A549 (cell line): ENCODE measurements at regions not wholly inside any gene's neighbourhood (a gene's known extent, or its start where the extent isn't known, plus 50 kb on each side); places are given as distances from the start of the nearest gene placed in this dataset.

Experiments used
- ATAC-seq, 2 experiments: fragments of 200-7000 bp in 1 of 2; fragments of >200 bp in 1 of 2; cut with Nextera tagmentation in 1 of 2; cut with Tn5 transposase in 1 of 2; 3 replicates each; pipeline versions ENCODE4 v1.8.0 to v1.9.1; 2018 to 2020; ENCODE audit warnings: mild to moderate bottlenecking in 1 of 2, moderate library complexity in 1 of 2
- CTCF ChIA-PET: fragments of 300-600 bp; sonication (Branson Sonifier 250); formaldehyde crosslinking; extraction: SDS; loops from one replicate; lab custom pipeline; 2021; ENCODE audit warnings: antibody characterized with exemption, inconsistent platforms; lab: Yijun Ruan, JAX
- POLR2A ChIA-PET: fragments of 350-600 bp; formaldehyde crosslinking; extraction: SDS; loops from one replicate; lab custom pipeline; 2021; ENCODE audit warnings: antibody characterized with exemption, inconsistent platforms; lab: Yijun Ruan, JAX
- DNase-seq, 2 experiments: peaks; one replicate each; pipeline versions ENCODE4 v3.0.0 to v3.0.0-alpha.2; 2011 to 2016; ENCODE audit warnings: low read depth in 1 of 2, low spot score in 1 of 2
- FAIRE-seq: peaks from 2 replicates; lab custom pipeline; 2011; peaks lifted over from hg19 to GRCh38; lab: Jason Lieb, UNC
- H3K27ac ChIP-seq, 2 experiments: fragments of >200 bp; sonication (Bioruptor Twin); formaldehyde crosslinking; 3 replicates each; pipeline ENCODE4 v1.5.1; 2016 to 2017
- H3K4me1 ChIP-seq: fragments of >200 bp; sonication (Bioruptor Twin); formaldehyde crosslinking; 3 replicates; pipeline ENCODE4 v1.6.1; 2016
- H3K4me2 ChIP-seq: fragments of >200 bp; sonication (Bioruptor Twin); formaldehyde crosslinking; 3 replicates; pipeline ENCODE4 v1.6.1; 2016
- H3K4me3 ChIP-seq: fragments of >200 bp; sonication (Bioruptor Twin); formaldehyde crosslinking; 3 replicates; pipeline ENCODE4 v1.5.1; 2016
- H3K9me3 ChIP-seq: fragments of >200 bp; sonication (Bioruptor Twin); formaldehyde crosslinking; 3 replicates; pipeline ENCODE4 v1.6.1; 2016
- EP300 ChIP-seq, 2 experiments: fragments of >200 bp; sonication (Bioruptor Twin); formaldehyde crosslinking; IDR thresholded peaks; 2 replicates in 1 of 2; 3 replicates in 1 of 2; pipeline ENCODE4 v1.6.1; 2016 to 2017
- ESRRA ChIP-seq: fragments of 150-350 bp; IDR thresholded peaks from 2 replicates; pipeline ENCODE4 v1.6.1; 2014; ENCODE audit warnings: mild to moderate bottlenecking, low read length, borderline replicate concordance
- FOSL2 ChIP-seq, 2 experiments: fragments of 450-650 bp in 1 of 2; fragments of >200 bp in 1 of 2; sonication (Bioruptor Twin) in 1 of 2; formaldehyde crosslinking; IDR thresholded peaks; 2 replicates each; pipeline versions ENCODE4 v1.5.0 to v1.6.1; 2016 to 2020; ENCODE audit warnings: mild to moderate bottlenecking in 1 of 2, moderate library complexity in 1 of 2
- HEYL ChIP-seq: fragments of 250-450 bp; sonication (Bioruptor Pico); IDR thresholded peaks from 2 replicates; pipeline ENCODE4 v1.8.0; 2021; ENCODE audit warnings: mild to moderate bottlenecking, moderate library complexity
- HOXB13 ChIP-seq: fragments of 250-450 bp; sonication (Bioruptor Pico); IDR thresholded peaks from 2 replicates; pipeline ENCODE4 v1.5.0; 2020; ENCODE audit warnings: low read depth, mild to moderate bottlenecking, moderate library complexity
- JUNB ChIP-seq: fragments of >200 bp; sonication (Bioruptor Twin); formaldehyde crosslinking; IDR thresholded peaks from 2 replicates; pipeline ENCODE4 v1.6.1; 2016
- KDM5A ChIP-seq: fragments of 200-600 bp; sonication (generic); IDR thresholded peaks from 2 replicates; pipeline ENCODE4 v1.6.1; 2016; ENCODE audit warnings: antibody characterized with exemption, mild to moderate bottlenecking
- MAFK ChIP-seq: fragments of 450-650 bp; IDR thresholded peaks from 2 replicates; pipeline ENCODE4 v1.6.1; 2014; ENCODE audit not compliant: partially characterized antibody
- NFE2L2 ChIP-seq: fragments of 150-350 bp; conservative IDR thresholded peaks from 2 replicates; pipeline ENCODE4 v1.6.1; 2014; ENCODE audit warnings: low read length
- NPAS2 ChIP-seq: fragments of 250-450 bp; sonication (Bioruptor Pico); IDR thresholded peaks from 2 replicates; pipeline ENCODE4 v1.8.0; 2022; ENCODE audit warnings: mild to moderate bottlenecking, moderate library complexity, borderline replicate concordance
- POLR2AphosphoS2 ChIP-seq: conservative IDR thresholded peaks from 2 replicates; pipeline ENCODE4 v1.6.1; 2012; ENCODE audit warnings: low read length, improper control_type of control experiment, inconsistent platforms
- RARB ChIP-seq: fragments of 250-450 bp; sonication (Bioruptor Pico); IDR thresholded peaks from 2 replicates; pipeline ENCODE4 v1.8.0; 2021; ENCODE audit warnings: mild to moderate bottlenecking, moderate library complexity
- RCOR1 ChIP-seq: fragments of 150-350 bp; IDR thresholded peaks from 2 replicates; pipeline ENCODE4 v1.6.1; 2014; ENCODE audit warnings: antibody characterized with exemption, low read length, low read depth
- SMC3 ChIP-seq: fragments of >200 bp; sonication (Bioruptor Twin); formaldehyde crosslinking; IDR thresholded peaks from 3 replicates; pipeline ENCODE4 v1.6.1; 2018; ENCODE audit warnings: inconsistent platforms
- TFCP2L1 ChIP-seq: fragments of 250-450 bp; sonication (Bioruptor Pico); IDR thresholded peaks from 2 replicates; pipeline ENCODE4 v1.5.0; 2021; ENCODE audit warnings: mild to moderate bottlenecking
- TP53 ChIP-seq: fragments of 250-450 bp; sonication (Bioruptor Pico); IDR thresholded peaks from 2 replicates; pipeline ENCODE4 v1.5.0; 2021; ENCODE audit warnings: mild to moderate bottlenecking, moderate library complexity
- ZC3H11A ChIP-seq: fragments of 450-650 bp; IDR thresholded peaks from 2 replicates; pipeline ENCODE4 v1.6.1; 2014; ENCODE audit warnings: antibody characterized with exemption, mild to moderate bottlenecking
- ZNF302 ChIP-seq: fragments of 250-450 bp; sonication (Bioruptor Pico); IDR thresholded peaks from 2 replicates; pipeline ENCODE4 v1.9.0; 2021; ENCODE audit warnings: inconsistent platforms, mild to moderate bottlenecking, moderate library complexity
- ZSCAN20 ChIP-seq: fragments of 250-450 bp; sonication (Bioruptor Pico); IDR thresholded peaks from 2 replicates; pipeline ENCODE4 v1.8.0; 2022; ENCODE audit warnings: mild to moderate bottlenecking, moderate library complexity
- WGBS: methylation state at CpG from one replicate; pipeline ENCODE4 v1.1.6; 2017; ENCODE audit errors: missing lambda C conversion rate; 5-methylcytosine and 5-hydroxymethylcytosine counted together
- TF ChIP-seq, protein P1 (sequence below): fragments of 250-450 bp; sonication (Bioruptor Pico); IDR thresholded peaks from 2 replicates; pipeline ENCODE4 v1.5.0; 2020; ENCODE audit warnings: low read depth, mild to moderate bottlenecking, moderate library complexity
- TF ChIP-seq, protein P2 (sequence below): fragments of 450-650 bp; IDR thresholded peaks from 2 replicates; pipeline ENCODE4 v1.6.1; 2014; ENCODE audit warnings: antibody characterized with exemption
- TF ChIP-seq, protein P3 (sequence below): fragments of >200 bp; sonication (Bioruptor Twin); formaldehyde crosslinking; IDR thresholded peaks from 3 replicates; pipeline ENCODE4 v1.6.1; 2016
- TF ChIP-seq, protein P4 (sequence below): fragments of 250-450 bp; sonication (Bioruptor Pico); IDR thresholded peaks from 2 replicates; pipeline ENCODE4 v1.5.0; 2021; ENCODE audit warnings: mild to moderate bottlenecking, moderate library complexity, borderline replicate concordance

DNA sequence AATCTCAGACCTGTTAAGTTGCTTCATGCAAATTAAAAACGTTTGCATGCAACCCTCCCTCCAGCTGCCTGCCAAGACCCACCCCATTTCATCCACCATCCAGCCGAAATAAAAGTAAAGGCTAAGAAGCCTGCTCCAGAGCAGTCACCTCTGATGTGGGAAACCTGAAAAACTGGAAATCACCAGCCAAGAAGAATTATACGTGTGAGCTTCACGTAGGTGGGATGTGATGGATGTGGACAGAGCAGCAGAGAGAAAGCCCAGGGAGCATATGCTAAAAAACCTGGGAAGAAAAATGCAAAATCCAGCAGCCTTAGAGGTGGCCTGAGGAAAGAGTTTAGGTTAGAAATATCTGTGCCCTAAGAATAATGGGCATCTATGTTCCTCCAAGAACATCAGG lies 160.6 kb upstream of the STS start:
- DNase-seq, result no peak
- no peak overlapping the region for H3K4me3 ChIP-seq
- H3K4me2 ChIP-seq, result no peak overlapping the region
- ChIA-PET POLR2A (no interaction called here), CTCF (no interaction called here)
- 44% methylated on average over 4 of the region's 4 CpGs for WGBS
- H3K9me3 ChIP-seq, result no peaks in the 10 kb centered on the region
- no peaks in the 10 kb centered on the region for H3K4me1 ChIP-seq
- no peak for TF ChIP-seq POLR2AphosphoS2
- TF ChIP-seq SMC3, result no peak
- no peak for TF ChIP-seq MAFK
- TF ChIP-seq, protein P1, sequence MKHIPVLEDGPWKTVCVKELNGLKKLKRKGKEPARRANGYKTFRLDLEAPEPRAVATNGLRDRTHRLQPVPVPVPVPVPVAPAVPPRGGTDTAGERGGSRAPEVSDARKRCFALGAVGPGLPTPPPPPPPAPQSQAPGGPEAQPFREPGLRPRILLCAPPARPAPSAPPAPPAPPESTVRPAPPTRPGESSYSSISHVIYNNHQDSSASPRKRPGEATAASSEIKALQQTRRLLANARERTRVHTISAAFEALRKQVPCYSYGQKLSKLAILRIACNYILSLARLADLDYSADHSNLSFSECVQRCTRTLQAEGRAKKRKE, result no peak
- TF ChIP-seq KDM5A, result no peak
- no peak for TF ChIP-seq HOXB13 (CRISPR knock-in tag)
- TF ChIP-seq ZC3H11A, result no peak
- no peak for TF ChIP-seq RCOR1
- no peak for TF ChIP-seq ZSCAN20 (CRISPR knock-in tag)
- no peak for TF ChIP-seq TP53 (CRISPR knock-in tag)
- TF ChIP-seq ESRRA, result no peak
- no peak for ATAC-seq
- FAIRE-seq, result no peak
- no peak overlapping the region for H3K27ac ChIP-seq

DNA sequence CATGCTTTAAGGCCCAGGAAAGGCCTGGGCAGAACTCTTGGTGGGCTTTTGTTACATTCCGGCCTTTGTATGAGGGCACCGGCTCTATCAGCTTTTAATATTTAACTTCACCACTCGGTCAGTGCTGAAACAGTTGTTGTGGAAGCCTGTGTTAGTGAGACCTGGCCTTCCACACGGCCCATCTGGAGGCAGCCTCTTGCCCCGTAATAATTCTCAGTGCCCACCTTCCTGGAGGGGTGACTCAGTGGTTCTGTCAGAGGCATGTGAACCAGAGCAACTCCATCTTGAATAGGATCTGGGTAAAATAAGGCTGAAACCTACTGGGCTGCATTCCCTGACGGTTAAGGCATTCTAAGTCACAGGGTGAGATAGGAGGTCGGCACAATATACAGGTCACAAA lies 162.0 kb upstream of the STS start:
- TF ChIP-seq ZNF302 (CRISPR knock-in tag), result no peak
- no peak for TF ChIP-seq NPAS2
- TF ChIP-seq RCOR1, result no peak
- TF ChIP-seq NFE2L2, result no peak
- no peak for TF ChIP-seq JUNB
- TF ChIP-seq TP53 (CRISPR knock-in tag), result no peak
- TF ChIP-seq KDM5A, result no peak
- TF ChIP-seq EP300 (IDR thresholded peaks at IDR 0.05), result no peak
- TF ChIP-seq, protein P2, sequence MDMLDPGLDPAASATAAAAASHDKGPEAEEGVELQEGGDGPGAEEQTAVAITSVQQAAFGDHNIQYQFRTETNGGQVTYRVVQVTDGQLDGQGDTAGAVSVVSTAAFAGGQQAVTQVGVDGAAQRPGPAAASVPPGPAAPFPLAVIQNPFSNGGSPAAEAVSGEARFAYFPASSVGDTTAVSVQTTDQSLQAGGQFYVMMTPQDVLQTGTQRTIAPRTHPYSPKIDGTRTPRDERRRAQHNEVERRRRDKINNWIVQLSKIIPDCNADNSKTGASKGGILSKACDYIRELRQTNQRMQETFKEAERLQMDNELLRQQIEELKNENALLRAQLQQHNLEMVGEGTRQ, result no peak
- TF ChIP-seq MAFK, result no peak
- TF ChIP-seq RARB, result no peak
- TF ChIP-seq, protein P1, result no peak
- TF ChIP-seq, protein P3, sequence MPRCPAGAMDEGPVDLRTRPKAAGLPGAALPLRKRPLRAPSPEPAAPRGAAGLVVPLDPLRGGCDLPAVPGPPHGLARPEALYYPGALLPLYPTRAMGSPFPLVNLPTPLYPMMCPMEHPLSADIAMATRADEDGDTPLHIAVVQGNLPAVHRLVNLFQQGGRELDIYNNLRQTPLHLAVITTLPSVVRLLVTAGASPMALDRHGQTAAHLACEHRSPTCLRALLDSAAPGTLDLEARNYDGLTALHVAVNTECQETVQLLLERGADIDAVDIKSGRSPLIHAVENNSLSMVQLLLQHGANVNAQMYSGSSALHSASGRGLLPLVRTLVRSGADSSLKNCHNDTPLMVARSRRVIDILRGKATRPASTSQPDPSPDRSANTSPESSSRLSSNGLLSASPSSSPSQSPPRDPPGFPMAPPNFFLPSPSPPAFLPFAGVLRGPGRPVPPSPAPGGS, result no peak
- TF ChIP-seq TFCP2L1 (CRISPR knock-in tag), result no peak
- no peak for TF ChIP-seq FOSL2 (IDR thresholded peaks at IDR 0.05)
- TF ChIP-seq FOSL2 (CRISPR knock-in tag; IDR thresholded peaks at IDR 0.05), result no peak
- TF ChIP-seq, protein P4, sequence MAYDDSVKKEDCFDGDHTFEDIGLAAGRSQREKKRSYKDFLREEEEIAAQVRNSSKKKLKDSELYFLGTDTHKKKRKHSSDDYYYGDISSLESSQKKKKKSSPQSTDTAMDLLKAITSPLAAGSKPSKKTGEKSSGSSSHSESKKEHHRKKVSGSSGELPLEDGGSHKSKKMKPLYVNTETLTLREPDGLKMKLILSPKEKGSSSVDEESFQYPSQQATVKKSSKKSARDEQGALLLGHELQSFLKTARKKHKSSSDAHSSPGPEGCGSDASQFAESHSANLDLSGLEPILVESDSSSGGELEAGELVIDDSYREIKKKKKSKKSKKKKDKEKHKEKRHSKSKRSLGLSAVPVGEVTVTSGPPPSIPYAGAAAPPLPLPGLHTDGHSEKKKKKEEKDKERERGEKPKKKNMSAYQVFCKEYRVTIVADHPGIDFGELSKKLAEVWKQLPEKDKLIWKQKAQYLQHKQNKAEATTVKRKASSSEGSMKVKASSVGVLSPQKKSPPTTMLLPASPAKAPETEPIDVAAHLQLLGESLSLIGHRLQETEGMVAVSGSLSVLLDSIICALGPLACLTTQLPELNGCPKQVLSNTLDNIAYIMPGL (CRISPR knock-in tag), result no peak
- TF ChIP-seq HEYL, result no peak
- H3K27ac ChIP-seq, result no peak overlapping the region
- DNase-seq, result no peak
- no peak for ATAC-seq
- 37% methylated on average over 7 of the region's 7 CpGs for WGBS
- no peak overlapping the region for H3K4me2 ChIP-seq
- ChIA-PET POLR2A (no interaction called here), CTCF (no interaction called here)
- H3K4me1 ChIP-seq, result no peaks in the 10 kb centered on the region
- FAIRE-seq, result no peak
- H3K9me3 ChIP-seq, result no peaks in the 10 kb centered on the region
- H3K4me3 ChIP-seq, result no peak overlapping the region
